ENCODE measurements at regions not wholly inside any gene's neighbourhood (a gene's known extent, or its start where the extent isn't known, plus 50 kb on each side); places are given as distances from the start of the nearest gene placed in this dataset.

- intact Hi-C loops (cut with DNase I): loop anchor here in 1 of 10 donors (10.0 kb wide), 1 partner anchor 290 kb away; no protein-coding TSS in a partner anchor
These were observed 342.7 kb upstream of the CHAC2 start for GRCh38 chr2:53424902-53425301.

DNA sequence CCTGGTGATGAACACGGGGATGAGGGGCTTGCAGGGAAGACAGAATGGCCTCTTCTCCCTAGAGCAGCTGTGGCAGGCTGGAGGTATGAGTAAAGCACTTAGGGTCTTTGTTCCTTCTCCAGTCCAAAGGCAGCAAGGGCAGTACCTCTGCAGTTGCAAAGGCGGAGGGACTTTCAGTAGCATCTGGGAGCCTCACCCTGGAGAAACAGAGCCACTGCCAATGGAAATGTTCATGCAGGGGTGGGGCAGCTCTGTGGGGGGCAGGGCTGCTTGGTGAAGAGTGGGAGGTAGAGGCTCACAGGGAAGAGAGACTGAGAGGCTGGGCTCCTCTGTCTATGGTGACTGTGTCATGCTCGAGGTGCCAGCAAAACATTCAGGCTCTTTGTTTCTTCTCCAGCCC is 344.1 kb upstream of the CHAC2 start:
- TF ChIP-seq CTCF (IDR thresholded peaks at IDR 0.05): no peak
- Histone ChIP-seq H3K4me1 (no peaks in the 10 kb centered on the region), H3K9me3 (peaks cover 0 to 32% (median 0%) of the 10 kb centered on the region in 11 donors), H3K4me3 (no peak overlapping the region), H3K36me3 (no peaks in the 10 kb centered on the region), H3K27me3 (no peaks in the 10 kb centered on the region), H3K27ac (no peak overlapping the region)
- DNase-seq (no peak), ATAC-seq (no peak)
- 90 to 94% methylated on average over 3 of the region's 3 CpGs for WGBS, 2 donors
- intact Hi-C loops (cut with DNase I): loop anchor here in 1 of 10 donors (10.0 kb wide), 1 partner anchor 291 kb away; no protein-coding TSS in a partner anchor

More at GRCh38 chr2:53424902-53425301, 342.7 kb upstream of the CHAC2 start:
- peaks cover 0 to 17% (median 0%) of the 10 kb centered on the region in 11 donors for H3K9me3 ChIP-seq
- H3K36me3 ChIP-seq: no peaks in the 10 kb centered on the region
- H3K4me3 ChIP-seq: no peak overlapping the region
- 78% methylated on average over 3 of the region's 3 CpGs for WGBS, 2 donors
- no peak overlapping the region for H3K27ac ChIP-seq
- H3K27me3 ChIP-seq: peaks cover 0 to 3% (median 0%) of the 10 kb centered on the region in 7 donors
- DNase-seq (no peak), ATAC-seq (no peak)
- no peak for TF ChIP-seq CTCF (IDR thresholded peaks at IDR 0.05)
- H3K4me1 ChIP-seq: no peaks in the 10 kb centered on the region

- Histone ChIP-seq H3K4me3 (no peak overlapping the region), H3K4me1 (no peaks in the 10 kb centered on the region), H3K9me3 (peaks cover 0 to 32% (median 0%) of the 10 kb centered on the region in 11 donors), H3K27me3 (no peaks in the 10 kb centered on the region), H3K36me3 (no peaks in the 10 kb centered on the region), H3K27ac (no peak overlapping the region)
- TF ChIP-seq CTCF (IDR thresholded peaks at IDR 0.05): peak in 5 of 9 donors; percentile 24 to 38 (median 34)
- WGBS, 2 donors: 64 to 74% methylated on average over 3 of the region's 3 CpGs
- no peak for ATAC-seq
- intact Hi-C loops (cut with DNase I): loop anchor here in 1 of 10 donors (10.0 kb wide), 1 partner anchor 292 kb away; no protein-coding TSS in a partner anchor
- no peak for DNase-seq
These were observed 344.6 kb upstream of the CHAC2 start for GRCh38 chr2:53422979-53423378.

DNA sequence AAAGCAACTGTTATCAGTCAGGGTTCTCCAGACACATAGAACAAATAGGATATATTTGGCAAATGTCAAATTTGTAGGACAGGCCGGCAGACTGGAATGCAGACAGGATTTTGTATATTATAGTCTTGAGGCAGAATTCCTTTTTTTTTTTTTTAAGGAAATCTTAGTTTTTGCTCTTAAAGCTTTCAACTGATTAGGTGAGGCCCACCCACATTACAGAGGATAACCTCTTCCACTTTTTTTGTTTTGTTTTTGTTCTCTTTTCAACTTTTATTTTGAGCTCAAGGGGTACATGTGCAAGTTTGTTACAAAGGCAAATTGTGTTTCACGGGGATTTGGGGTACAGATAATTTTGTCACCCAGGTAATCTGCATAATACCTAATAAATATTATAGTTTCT is 350.2 kb upstream of the CHAC2 start:
- H3K27me3 ChIP-seq: no peaks in the 10 kb centered on the region
- no peak for ATAC-seq
- H3K27ac ChIP-seq: no peak overlapping the region
- H3K4me1 ChIP-seq: no peaks in the 10 kb centered on the region
- H3K4me3 ChIP-seq: no peak overlapping the region
- TF ChIP-seq CTCF (IDR thresholded peaks at IDR 0.05): no peak
- peaks cover 0 to 32% (median 0%) of the 10 kb centered on the region in 11 donors for H3K9me3 ChIP-seq
- intact Hi-C loops (cut with DNase I): no loop called here
- no peak for DNase-seq
- 88 to 91% methylated on average over 2 of the region's 2 CpGs for WGBS, 2 donors
- H3K36me3 ChIP-seq: no peaks in the 10 kb centered on the region
